ENCODE measurements at regions not wholly inside any gene's neighbourhood (a gene's known extent, or its start where the extent isn't known, plus 50 kb on each side); places are given as distances from the start of the nearest gene placed in this dataset.

GRCh38 chr4:110850461-110851442, 227.9 kb upstream of the PITX2 start:
- TF ChIP-seq CTCF (IDR thresholded peaks at IDR 0.05; ENCODE audit: borderline replicate concordance, extremely low read depth, low read length, poor library complexity, severe bottlenecking) (no peak), EZH2 (IDR thresholded peaks at IDR 0.05; ENCODE audit: borderline replicate concordance, low read depth, low read length, severe bottlenecking) (no peak)

Measured in DND-41 (cell line).